Mesothelial cell of epicardium (in vitro differentiated cells): ENCODE measurements at regions not wholly inside any gene's neighbourhood (a gene's known extent, or its start where the extent isn't known, plus 50 kb on each side); places are given as distances from the start of the nearest gene placed in this dataset.

Source experiments
- DNase-seq, 2 experiments: peaks; one replicate each; pipeline ENCODE4 v3.0.0; 2021; ENCODE audit warnings: low spot score in 2 of 2; ENCODE audit not compliant: unreplicated experiment in 2 of 2
- H3K27ac Mint-ChIP-seq: 2 replicates; pipeline ENCODE4 v1.8.0; 2021; ENCODE audit warnings: mixed read lengths
- H3K27me3 Mint-ChIP-seq: 2 replicates; pipeline ENCODE4 v1.8.0; 2021; ENCODE audit warnings: low read depth, mixed read lengths
- H3K36me3 Mint-ChIP-seq: 2 replicates; pipeline ENCODE4 v1.8.0; 2021; ENCODE audit warnings: mixed read lengths
- H3K4me1 Mint-ChIP-seq: 2 replicates; pipeline ENCODE4 v1.8.0; 2021; ENCODE audit warnings: mixed read lengths
- H3K4me3 Mint-ChIP-seq: 2 replicates; pipeline ENCODE4 v1.8.0; 2021; ENCODE audit warnings: mild to moderate bottlenecking, moderate library complexity, mixed read lengths
- H3K9me3 Mint-ChIP-seq: 2 replicates; pipeline ENCODE4 v1.8.0; 2021; ENCODE audit warnings: mixed read lengths
- CTCF ChIP-seq: fragments of 200-600 bp; sonication (generic); IDR thresholded peaks from one replicate; pipeline ENCODE4 v1.5.0; 2021; ENCODE audit warnings: antibody characterized with exemption; ENCODE audit not compliant: unreplicated experiment

GRCh38 chr7:28293527-28293835 is 112.9 kb upstream of the JAZF1 start:
- peaks cover 4% of the 10 kb centered on the region for H3K4me1 Mint-ChIP-seq
- H3K36me3 Mint-ChIP-seq: no peaks in the 10 kb centered on the region
- H3K9me3 Mint-ChIP-seq: no peaks in the 10 kb centered on the region
- no peak for DNase-seq
- H3K27ac Mint-ChIP-seq: no peak overlapping the region
- H3K4me3 Mint-ChIP-seq: no peak overlapping the region
- peaks cover 5% of the 10 kb centered on the region for H3K27me3 Mint-ChIP-seq
- no peak for TF ChIP-seq CTCF

- Mint-ChIP-seq H3K9me3 (no peaks in the 10 kb centered on the region), H3K36me3 (no peaks in the 10 kb centered on the region), H3K4me1 (peaks cover 11% of the 10 kb centered on the region), H3K27ac (no peak overlapping the region), H3K27me3 (peaks cover 5% of the 10 kb centered on the region), H3K4me3 (no peak overlapping the region)
- TF ChIP-seq CTCF: no peak
- no peak for DNase-seq
These were observed 115.5 kb upstream of the CREB5 start for GRCh38 chr7:28296571-28297483.

- DNase-seq: no peak
- no peaks in the 10 kb centered on the region for H3K36me3 Mint-ChIP-seq
- no peak for TF ChIP-seq CTCF
- no peaks in the 10 kb centered on the region for H3K9me3 Mint-ChIP-seq
- peaks cover 3% of the 10 kb centered on the region for H3K27me3 Mint-ChIP-seq
- no peak overlapping the region for H3K4me3 Mint-ChIP-seq
- no peak overlapping the region for H3K27ac Mint-ChIP-seq
- H3K4me1 Mint-ChIP-seq: peaks cover 14% of the 10 kb centered on the region
These were observed 114.4 kb upstream of the CREB5 start for GRCh38 chr7:28297801-28298459.

- H3K27ac Mint-ChIP-seq: no peak overlapping the region
- DNase-seq: no peak
- peaks cover 3% of the 10 kb centered on the region for H3K27me3 Mint-ChIP-seq
- no peaks in the 10 kb centered on the region for H3K36me3 Mint-ChIP-seq
- H3K4me3 Mint-ChIP-seq: no peak overlapping the region
- H3K4me1 Mint-ChIP-seq: peaks cover 17% of the 10 kb centered on the region
- no peak for TF ChIP-seq CTCF
- H3K9me3 Mint-ChIP-seq: no peaks in the 10 kb centered on the region
These were observed 113.3 kb upstream of the CREB5 start for GRCh38 chr7:28298870-28299518.

GRCh38 chr7:28299556-28299955 is 112.8 kb upstream of the CREB5 start:
- DNase-seq: no peak
- no peak for TF ChIP-seq CTCF
- no peaks in the 10 kb centered on the region for H3K9me3 Mint-ChIP-seq
- H3K27ac Mint-ChIP-seq: no peak overlapping the region
- H3K27me3 Mint-ChIP-seq: peaks cover 1% of the 10 kb centered on the region
- peaks cover 20% of the 10 kb centered on the region for H3K4me1 Mint-ChIP-seq
- H3K36me3 Mint-ChIP-seq: no peaks in the 10 kb centered on the region
- H3K4me3 Mint-ChIP-seq: no peak overlapping the region
